Right lobe of liver (tissue), 4 donors: ENCODE measurements at regions not wholly inside any gene's neighbourhood (a gene's known extent, or its start where the extent isn't known, plus 50 kb on each side); places are given as distances from the start of the nearest gene placed in this dataset.

Source experiments
- POLR2A ChIP-seq: fragments of 450-650 bp; IDR thresholded peaks from one replicate; pipeline ENCODE4 v1.6.1; 2017; ENCODE audit warnings: antibody characterized with exemption, mild to moderate bottlenecking
- TF ChIP-seq, protein P1 (sequence below), 4 donors: fragments of 200-600 bp in 3 of 4; fragments of 450-650 bp in 1 of 4; IDR thresholded peaks; one replicate each; pipeline versions ENCODE4 v1.5.1 to v1.8.0; 2016 to 2022; ENCODE audit warnings: antibody characterized with exemption in 4 of 4, mild to moderate bottlenecking in 2 of 4
- donor health status: DM: no; HTN: no; CAD: no.
- donor health status: DM: no; HTN: no; CAD: no.
- donor health status: DM: no; HTN: yes; CAD: no.

DNA sequence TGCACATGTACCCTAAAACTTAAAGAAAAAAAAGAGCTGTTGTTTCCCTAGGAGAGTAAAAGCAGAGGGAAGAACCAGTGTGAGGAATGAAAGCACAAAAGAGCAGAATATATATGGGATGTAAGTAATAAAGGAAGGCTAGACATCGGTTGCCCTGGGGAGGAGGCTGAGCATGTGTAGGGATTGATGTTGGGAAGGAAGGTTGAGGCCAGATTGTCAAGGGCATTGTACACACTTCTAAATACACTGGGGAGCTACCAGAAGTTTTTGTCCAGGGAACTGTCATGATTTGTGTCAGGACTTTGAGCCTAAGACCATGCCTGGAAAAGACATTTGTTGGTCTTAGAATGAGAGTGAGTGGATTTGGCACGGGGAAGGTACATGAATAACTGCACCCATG, 467.1 kb downstream of the GPAT3 start:
- TF ChIP-seq, protein P1, sequence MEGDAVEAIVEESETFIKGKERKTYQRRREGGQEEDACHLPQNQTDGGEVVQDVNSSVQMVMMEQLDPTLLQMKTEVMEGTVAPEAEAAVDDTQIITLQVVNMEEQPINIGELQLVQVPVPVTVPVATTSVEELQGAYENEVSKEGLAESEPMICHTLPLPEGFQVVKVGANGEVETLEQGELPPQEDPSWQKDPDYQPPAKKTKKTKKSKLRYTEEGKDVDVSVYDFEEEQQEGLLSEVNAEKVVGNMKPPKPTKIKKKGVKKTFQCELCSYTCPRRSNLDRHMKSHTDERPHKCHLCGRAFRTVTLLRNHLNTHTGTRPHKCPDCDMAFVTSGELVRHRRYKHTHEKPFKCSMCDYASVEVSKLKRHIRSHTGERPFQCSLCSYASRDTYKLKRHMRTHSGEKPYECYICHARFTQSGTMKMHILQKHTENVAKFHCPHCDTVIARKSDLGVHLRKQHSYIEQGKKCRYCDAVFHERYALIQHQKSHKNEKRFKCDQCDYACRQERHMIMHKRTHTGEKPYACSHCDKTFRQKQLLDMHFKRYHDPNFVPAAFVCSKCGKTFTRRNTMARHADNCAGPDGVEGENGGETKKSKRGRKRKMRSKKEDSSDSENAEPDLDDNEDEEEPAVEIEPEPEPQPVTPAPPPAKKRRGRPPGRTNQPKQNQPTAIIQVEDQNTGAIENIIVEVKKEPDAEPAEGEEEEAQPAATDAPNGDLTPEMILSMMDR (IDR thresholded peaks at IDR 0.05) = no peak
- TF ChIP-seq POLR2A = no peak
